ENCODE measurements at regions not wholly inside any gene's neighbourhood (a gene's known extent, or its start where the extent isn't known, plus 50 kb on each side); places are given as distances from the start of the nearest gene placed in this dataset.

- TF ChIP-seq ZNF565 (CRISPR knock-in tag; conservative IDR thresholded peaks at IDR 0.05; ENCODE audit: low read depth) (no peak), ESRRG (CRISPR knock-in tag; IDR thresholded peaks at IDR 0.05) (no peak), ZFP3 (CRISPR knock-in tag; IDR thresholded peaks at IDR 0.05) (no peak), BACH2 (CRISPR knock-in tag; IDR thresholded peaks at IDR 0.05; ENCODE audit: borderline replicate concordance) (no peak), SNAI2 (CRISPR knock-in tag; IDR thresholded peaks at IDR 0.05) (no peak), TCF4 (CRISPR knock-in tag; IDR thresholded peaks at IDR 0.05; ENCODE audit: borderline replicate concordance) (no peak), PATZ1 (CRISPR knock-in tag; IDR thresholded peaks at IDR 0.05; ENCODE audit: borderline replicate concordance) (no peak)
These were observed 58.6 kb downstream of the BARX1 start for GRCh38 chr9:93896496-93897033.
